Neural progenitor cell (in vitro differentiated cells): ENCODE measurements at regions not wholly inside any gene's neighbourhood (a gene's known extent, or its start where the extent isn't known, plus 50 kb on each side); places are given as distances from the start of the nearest gene placed in this dataset.

Source experiments
- DNase-seq: peaks from one replicate; pipeline ENCODE4 v3.0.0-alpha.2; 2016; ENCODE audit warnings: low spot score
- H2AFZ ChIP-seq: fragments of 200-600 bp; sonication (generic); replicated peaks from 2 replicates; pipeline ENCODE4 v1.6.1; 2016; ENCODE audit warnings: antibody characterized with exemption
- H3F3A ChIP-seq: fragments of 200-600 bp; sonication (generic); 2 replicates; pipeline ENCODE4 v1.6.1; 2016; ENCODE audit warnings: antibody characterized with exemption, low read depth
- H3K27ac ChIP-seq: fragments of 200-600 bp; sonication (generic); 2 replicates; pipeline ENCODE4 v1.5.1; 2016; ENCODE audit warnings: mild to moderate bottlenecking
- H3K27me3 ChIP-seq: fragments of 200-600 bp; sonication (generic); 2 replicates; pipeline ENCODE4 v1.6.1; 2016; ENCODE audit warnings: mild to moderate bottlenecking, moderate library complexity
- H3K36me3 ChIP-seq: fragments of 200-600 bp; sonication (generic); 2 replicates; pipeline ENCODE4 v1.5.1; 2016
- H3K4me1 ChIP-seq: fragments of 200-600 bp; sonication (generic); 2 replicates; pipeline ENCODE4 v1.6.1; 2016; ENCODE audit warnings: mixed run types
- H3K4me2 ChIP-seq: fragments of 200-600 bp; sonication (generic); 2 replicates; pipeline ENCODE4 v1.6.1; 2016
- H3K4me3 ChIP-seq: fragments of 200-600 bp; sonication (generic); 2 replicates; pipeline ENCODE4 v1.5.1; 2016
- H3K79me2 ChIP-seq: fragments of 200-600 bp; sonication (generic); 2 replicates; pipeline ENCODE4 v1.6.1; 2016; ENCODE audit warnings: low read depth
- H3K9ac ChIP-seq: fragments of 200-600 bp; sonication (generic); 2 replicates; pipeline ENCODE4 v1.6.1; 2016
- H3K9me3 ChIP-seq: fragments of 200-600 bp; sonication (generic); 2 replicates; pipeline ENCODE4 v1.5.1; 2016; ENCODE audit warnings: low read depth
- H4K20me1 ChIP-seq: fragments of 200-600 bp; sonication (generic); 2 replicates; pipeline ENCODE4 v1.6.1; 2016; ENCODE audit warnings: low read depth
- H3K27ac Mint-ChIP-seq: 3 replicates; pipeline ENCODE4 v1.8.0; 2021; ENCODE audit warnings: mixed read lengths
- H3K27me3 Mint-ChIP-seq: 2 replicates; pipeline ENCODE4 v1.8.0; 2022; ENCODE audit warnings: low read depth, mild to moderate bottlenecking, inconsistent platforms, moderate library complexity, mixed read lengths; ENCODE audit not compliant: insufficient read depth
- H3K36me3 Mint-ChIP-seq: 3 replicates; pipeline ENCODE4 v1.8.0; 2021; ENCODE audit warnings: mixed read lengths
- H3K4me1 Mint-ChIP-seq: 3 replicates; pipeline ENCODE4 v1.8.0; 2021; ENCODE audit warnings: mixed read lengths
- H3K4me3 Mint-ChIP-seq: 3 replicates; pipeline ENCODE4 v1.8.0; 2021; ENCODE audit warnings: mild to moderate bottlenecking, moderate library complexity, mixed read lengths
- H3K9me3 Mint-ChIP-seq: 3 replicates; pipeline ENCODE4 v1.8.0; 2020; ENCODE audit warnings: mixed read lengths
- CTCF ChIP-seq: fragments of 200-600 bp; sonication (generic); IDR thresholded peaks from 2 replicates; pipeline ENCODE4 v1.5.1; 2017; ENCODE audit warnings: antibody characterized with exemption, mild to moderate bottlenecking
- EZH2 ChIP-seq: fragments of 200-600 bp; sonication (generic); IDR thresholded peaks from 2 replicates; pipeline ENCODE4 v1.6.1; 2017; ENCODE audit warnings: antibody characterized with exemption, mild to moderate bottlenecking, moderate library complexity
- EZH2phosphoT487 ChIP-seq: fragments of 200-600 bp; sonication (generic); IDR thresholded peaks from 2 replicates; pipeline ENCODE4 v1.6.1; 2017; ENCODE audit warnings: antibody characterized with exemption

GRCh38 chr1:110260194-110260593 lies 50.1 kb downstream of the KCNC4 start:
- Histone ChIP-seq H4K20me1 (no peaks in the 10 kb centered on the region), H3F3A (no peaks in the 10 kb centered on the region), H3K4me2 (no peak overlapping the region), H3K4me3 (no peak overlapping the region), H3K79me2 (no peaks in the 10 kb centered on the region), H3K27me3 (no peaks in the 10 kb centered on the region), H3K36me3 (no peaks in the 10 kb centered on the region), H3K9me3 (no peaks in the 10 kb centered on the region), H3K9ac (no peak overlapping the region), H3K4me1 (peaks cover 7% of the 10 kb centered on the region), H3K27ac (no peak overlapping the region), H2AFZ (no peak overlapping the region)
- TF ChIP-seq EZH2phosphoT487, result no peak
- no peak for TF ChIP-seq CTCF
- TF ChIP-seq EZH2, result no peak
- no peaks in the 10 kb centered on the region for H3K36me3 Mint-ChIP-seq
- DNase-seq, result no peak
- H3K27ac Mint-ChIP-seq, result no peak overlapping the region
- no peak overlapping the region for H3K4me3 Mint-ChIP-seq
- H3K9me3 Mint-ChIP-seq, result no peaks in the 10 kb centered on the region
- peaks cover 6% of the 10 kb centered on the region for H3K27me3 Mint-ChIP-seq
- H3K4me1 Mint-ChIP-seq, result peaks cover 17% of the 10 kb centered on the region

- H3K9me3 Mint-ChIP-seq, result no peaks in the 10 kb centered on the region
- TF ChIP-seq EZH2 (no peak), CTCF (no peak)
- H3K27me3 Mint-ChIP-seq, result peaks cover 6% of the 10 kb centered on the region
Measured at GRCh38 chr1:110262296-110262695, 52.2 kb downstream of the KCNC4 start.

GRCh38 chr1:110262846-110263631 lies 52.9 kb downstream of the KCNC4 start:
- Histone ChIP-seq H3K79me2 (no peaks in the 10 kb centered on the region), H4K20me1 (no peaks in the 10 kb centered on the region), H3K4me1 (peaks cover 22% of the 10 kb centered on the region), H2AFZ (no peak overlapping the region), H3F3A (peaks cover 24% of the 10 kb centered on the region), H3K9ac (no peak overlapping the region), H3K4me3 (no peak overlapping the region), H3K27ac (no peak overlapping the region), H3K4me2 (no peak overlapping the region), H3K27me3 (no peaks in the 10 kb centered on the region), H3K36me3 (no peaks in the 10 kb centered on the region), H3K9me3 (no peaks in the 10 kb centered on the region)
- Mint-ChIP-seq H3K36me3 (no peaks in the 10 kb centered on the region), H3K27ac (no peak overlapping the region), H3K9me3 (no peaks in the 10 kb centered on the region), H3K27me3 (peaks cover 6% of the 10 kb centered on the region), H3K4me3 (no peak overlapping the region), H3K4me1 (peaks cover 30% of the 10 kb centered on the region)
- no peak for DNase-seq
- TF ChIP-seq CTCF, result no peak
- no peak for TF ChIP-seq EZH2phosphoT487
- no peak for TF ChIP-seq EZH2

More at GRCh38 chr1:110262296-110262695, 52.2 kb downstream of the KCNC4 start:
- Mint-ChIP-seq H3K4me3 (no peak overlapping the region), H3K36me3 (no peaks in the 10 kb centered on the region), H3K4me1 (peaks cover 24% of the 10 kb centered on the region), H3K27ac (no peak overlapping the region)
- Histone ChIP-seq H4K20me1 (no peaks in the 10 kb centered on the region), H3K4me1 (peaks cover 19% of the 10 kb centered on the region), H3K4me2 (no peak overlapping the region), H3K9me3 (no peaks in the 10 kb centered on the region), H3K27me3 (no peaks in the 10 kb centered on the region), H3K27ac (no peak overlapping the region), H3K9ac (no peak overlapping the region), H3F3A (peaks cover 16% of the 10 kb centered on the region), H3K4me3 (no peak overlapping the region), H3K79me2 (no peaks in the 10 kb centered on the region), H3K36me3 (no peaks in the 10 kb centered on the region), H2AFZ (no peak overlapping the region)
- DNase-seq, result no peak
